OCI-LY3 (cell line): ENCODE measurements at regions not wholly inside any gene's neighbourhood (a gene's known extent, or its start where the extent isn't known, plus 50 kb on each side); places are given as distances from the start of the nearest gene placed in this dataset.

Experiments used
- H2AFZ ChIP-seq: fragments of 200-600, 300-600 bp; shearing (Covaris generic); 2 replicates; pipeline ENCODE4 v1.6.0; 2014; ENCODE audit warnings: antibody characterized with exemption, low read depth, low read length
- H3K27ac ChIP-seq: fragments of 200-600, 300-600 bp; sonication (generic); 2 replicates; pipeline ENCODE4 v1.5.1; 2014; ENCODE audit warnings: mild to moderate bottlenecking, low read length, moderate library complexity, mixed read lengths
- H3K27me3 ChIP-seq: fragments of 200-600, 300-600 bp; sonication (generic); 2 replicates; pipeline ENCODE4 v1.6.1; 2014; ENCODE audit warnings: low read depth, low read length, mixed read lengths
- H3K36me3 ChIP-seq: fragments of 200-600, 300-600 bp; sonication (generic); replicated peaks from 2 replicates; pipeline ENCODE3; 2014; ENCODE audit warnings: low read depth, low read length, mixed read lengths
- H3K4me1 ChIP-seq: fragments of 300-600, 200-600 bp; sonication (generic); 2 replicates; pipeline ENCODE4 v1.6.1; 2014; ENCODE audit warnings: low read length, mixed read lengths
- H3K4me2 ChIP-seq: fragments of 200-600, 300-600 bp; sonication (generic); 2 replicates; pipeline ENCODE4 v1.6.1; 2014; ENCODE audit warnings: low read length, mixed read lengths
- H3K4me3 ChIP-seq: fragments of 300-600, 200-600 bp; sonication (generic); 2 replicates; pipeline ENCODE4 v1.5.1; 2014; ENCODE audit warnings: antibody characterized with exemption, mild to moderate bottlenecking, low read length, moderate library complexity
- H3K79me2 ChIP-seq: fragments of 300-600, 200-600 bp; shearing (Covaris generic); 2 replicates; pipeline ENCODE4 v1.6.1; 2014; ENCODE audit warnings: mild to moderate bottlenecking, low read length, mixed read lengths
- H3K9ac ChIP-seq: fragments of 300-600, 200-600 bp; shearing (Covaris generic); 2 replicates; pipeline ENCODE4 v1.6.0; 2014; ENCODE audit warnings: mild to moderate bottlenecking, low read length, moderate library complexity
- H3K9me3 ChIP-seq: fragments of 200-600, 300-600 bp; shearing (Covaris generic); 2 replicates; pipeline ENCODE4 v1.6.1; 2014; ENCODE audit warnings: low read length, mixed read lengths; ENCODE audit not compliant: insufficient read depth
- H4K20me1 ChIP-seq: fragments of 200-600, 300-600 bp; sonication (generic); 2 replicates; pipeline ENCODE4 v1.6.1; 2016; ENCODE audit warnings: low read length, mixed read lengths; ENCODE audit not compliant: insufficient read depth
- CTCF ChIP-seq: fragments of 200-600, 300-600 bp; sonication (generic); IDR thresholded peaks from 2 replicates; pipeline ENCODE4 v1.5.1; 2014; ENCODE audit warnings: antibody characterized with exemption, low read length, low read depth
- EZH2phosphoT487 ChIP-seq: fragments of 200-600 bp; shearing (Covaris generic); IDR thresholded peaks from 2 replicates; pipeline ENCODE4 v1.6.1; 2018; ENCODE audit warnings: antibody characterized with exemption, mixed run types, low read depth

GRCh38 chr2:175840256-175840655 lies 161.8 kb downstream of the LNPK start:
- Histone ChIP-seq H3K36me3 (no peaks in the 10 kb centered on the region), H3K4me2 (no peak overlapping the region), H3K4me1 (no peaks in the 10 kb centered on the region), H3K9me3 (no peaks in the 10 kb centered on the region), H3K27ac (no peak overlapping the region), H3K79me2 (no peaks in the 10 kb centered on the region), H3K4me3 (no peak overlapping the region), H3K27me3 (no peaks in the 10 kb centered on the region), H2AFZ (no peak overlapping the region), H3K9ac (no peak overlapping the region), H4K20me1 (no peaks in the 10 kb centered on the region)
- no peak for TF ChIP-seq EZH2phosphoT487
- no peak for TF ChIP-seq CTCF

- Histone ChIP-seq H3K4me3 (no peak overlapping the region), H3K36me3 (no peaks in the 10 kb centered on the region), H3K27me3 (no peaks in the 10 kb centered on the region), H3K4me1 (no peaks in the 10 kb centered on the region), H3K79me2 (no peaks in the 10 kb centered on the region), H2AFZ (no peak overlapping the region), H3K4me2 (no peak overlapping the region), H3K27ac (no peak overlapping the region), H4K20me1 (no peaks in the 10 kb centered on the region), H3K9me3 (no peaks in the 10 kb centered on the region), H3K9ac (no peak overlapping the region)
- no peak for TF ChIP-seq CTCF
- no peak for TF ChIP-seq EZH2phosphoT487
Measured at GRCh38 chr2:175838979-175839378, 163.1 kb downstream of the LNPK start.

- no peaks in the 10 kb centered on the region for H3K4me1 ChIP-seq
- no peaks in the 10 kb centered on the region for H3K79me2 ChIP-seq
- H3K4me3 ChIP-seq: no peak overlapping the region
- H3K36me3 ChIP-seq: no peaks in the 10 kb centered on the region
- no peaks in the 10 kb centered on the region for H4K20me1 ChIP-seq
- H3K27me3 ChIP-seq: no peaks in the 10 kb centered on the region
- TF ChIP-seq EZH2phosphoT487: no peak
- no peak for TF ChIP-seq CTCF
- H3K4me2 ChIP-seq: no peak overlapping the region
- H3K9me3 ChIP-seq: no peaks in the 10 kb centered on the region
- no peak overlapping the region for H3K27ac ChIP-seq
- H3K9ac ChIP-seq: no peak overlapping the region
- H2AFZ ChIP-seq: no peak overlapping the region
Measured at GRCh38 chr2:175837046-175837445, 165.0 kb downstream of the LNPK start.

- Histone ChIP-seq H3K27me3 (no peaks in the 10 kb centered on the region), H3K27ac (no peak overlapping the region), H3K79me2 (no peaks in the 10 kb centered on the region), H3K4me3 (no peak overlapping the region), H3K36me3 (no peaks in the 10 kb centered on the region), H2AFZ (no peak overlapping the region), H3K4me1 (no peaks in the 10 kb centered on the region), H4K20me1 (no peaks in the 10 kb centered on the region), H3K9me3 (no peaks in the 10 kb centered on the region), H3K4me2 (no peak overlapping the region), H3K9ac (no peak overlapping the region)
- TF ChIP-seq CTCF (no peak), EZH2phosphoT487 (no peak)
Measured at GRCh38 chr2:175836361-175836760, 165.7 kb downstream of the LNPK start.
